ENCODE measurements at regions not wholly inside any gene's neighbourhood (a gene's known extent, or its start where the extent isn't known, plus 50 kb on each side); places are given as distances from the start of the nearest gene placed in this dataset.

DNA sequence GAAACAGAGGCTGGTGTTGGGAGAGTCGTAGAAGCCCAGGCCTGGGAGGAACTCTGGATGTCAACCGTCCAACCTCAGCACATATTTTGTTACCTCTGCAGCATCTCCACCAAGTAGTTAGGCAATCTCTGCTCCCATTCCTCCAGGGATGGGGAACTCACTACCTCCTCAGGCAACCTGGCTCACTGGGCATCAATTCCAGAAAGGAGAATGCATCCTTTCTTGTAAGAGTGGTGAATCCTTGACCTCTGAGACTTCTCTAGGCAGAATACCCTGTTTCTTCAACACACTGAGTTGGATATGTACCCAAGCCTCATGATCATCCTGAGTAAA, 136.7 kb upstream of the ZMIZ1 start:
- H3K4me1 ChIP-seq: peaks cover 5 to 9% of the 10 kb centered on the region in 2 donors
- no peaks in the 10 kb centered on the region for H3K9me3 ChIP-seq
- no peak overlapping the region for H3K27ac ChIP-seq
- intact Hi-C loops (cut with DNase I; ENCODE audit: low total_unique reads): no loop called here
- H3K36me3 ChIP-seq: no peaks in the 10 kb centered on the region
- TF ChIP-seq POLR2A (IDR thresholded peaks at IDR 0.05): no peak
- TF ChIP-seq, protein P1, sequence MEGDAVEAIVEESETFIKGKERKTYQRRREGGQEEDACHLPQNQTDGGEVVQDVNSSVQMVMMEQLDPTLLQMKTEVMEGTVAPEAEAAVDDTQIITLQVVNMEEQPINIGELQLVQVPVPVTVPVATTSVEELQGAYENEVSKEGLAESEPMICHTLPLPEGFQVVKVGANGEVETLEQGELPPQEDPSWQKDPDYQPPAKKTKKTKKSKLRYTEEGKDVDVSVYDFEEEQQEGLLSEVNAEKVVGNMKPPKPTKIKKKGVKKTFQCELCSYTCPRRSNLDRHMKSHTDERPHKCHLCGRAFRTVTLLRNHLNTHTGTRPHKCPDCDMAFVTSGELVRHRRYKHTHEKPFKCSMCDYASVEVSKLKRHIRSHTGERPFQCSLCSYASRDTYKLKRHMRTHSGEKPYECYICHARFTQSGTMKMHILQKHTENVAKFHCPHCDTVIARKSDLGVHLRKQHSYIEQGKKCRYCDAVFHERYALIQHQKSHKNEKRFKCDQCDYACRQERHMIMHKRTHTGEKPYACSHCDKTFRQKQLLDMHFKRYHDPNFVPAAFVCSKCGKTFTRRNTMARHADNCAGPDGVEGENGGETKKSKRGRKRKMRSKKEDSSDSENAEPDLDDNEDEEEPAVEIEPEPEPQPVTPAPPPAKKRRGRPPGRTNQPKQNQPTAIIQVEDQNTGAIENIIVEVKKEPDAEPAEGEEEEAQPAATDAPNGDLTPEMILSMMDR (IDR thresholded peaks at IDR 0.05 in 4 of 5, conservative IDR thresholded peaks at IDR 0.05 in 1 of 5): no peak
- H3K27me3 ChIP-seq: no peaks in the 10 kb centered on the region
- H3K4me3 ChIP-seq: no peak overlapping the region
- no peak for DNase-seq
- peak; percentile 38 to 48 for ATAC-seq
- in situ Hi-C loops (cut with MboI; ENCODE audit: low sequenced_read_pairs in 4 of 4): no loop called here

DNA sequence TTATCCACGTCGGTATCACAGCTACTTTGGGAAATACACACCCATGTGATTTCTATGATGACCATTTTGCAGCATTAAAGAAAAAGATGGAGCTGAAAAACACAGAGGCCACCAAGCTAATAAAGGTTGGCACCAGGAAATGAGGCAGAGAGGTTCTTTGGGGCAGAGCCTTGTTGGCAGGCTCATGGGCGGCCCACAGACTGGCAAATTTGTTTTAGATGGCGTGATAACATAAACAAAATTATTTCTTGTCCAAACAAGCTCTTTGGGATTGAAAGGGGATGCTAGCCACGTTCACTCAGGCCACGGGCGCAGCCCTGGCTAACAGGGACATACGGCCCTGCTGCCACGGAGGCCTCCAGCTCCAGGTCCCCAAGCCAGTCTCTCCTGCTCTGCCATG, 135.9 kb upstream of the ZMIZ1 start:
- ATAC-seq (no peak), DNase-seq (no peak)
- no peak overlapping the region for H3K27ac ChIP-seq
- in situ Hi-C loops (cut with MboI; ENCODE audit: low sequenced_read_pairs in 4 of 4) (no loop called here), intact Hi-C loops (cut with DNase I; ENCODE audit: low total_unique reads) (no loop called here)
- no peak overlapping the region for H3K4me3 ChIP-seq
- H3K4me1 ChIP-seq: peaks cover 12 to 14% of the 10 kb centered on the region in 2 donors
- H3K27me3 ChIP-seq: no peaks in the 10 kb centered on the region
- H3K36me3 ChIP-seq: no peaks in the 10 kb centered on the region
- no peaks in the 10 kb centered on the region for H3K9me3 ChIP-seq
- TF ChIP-seq, protein P1 (IDR thresholded peaks at IDR 0.05 in 4 of 5, conservative IDR thresholded peaks at IDR 0.05 in 1 of 5): no peak
- TF ChIP-seq POLR2A (IDR thresholded peaks at IDR 0.05): no peak

DNA sequence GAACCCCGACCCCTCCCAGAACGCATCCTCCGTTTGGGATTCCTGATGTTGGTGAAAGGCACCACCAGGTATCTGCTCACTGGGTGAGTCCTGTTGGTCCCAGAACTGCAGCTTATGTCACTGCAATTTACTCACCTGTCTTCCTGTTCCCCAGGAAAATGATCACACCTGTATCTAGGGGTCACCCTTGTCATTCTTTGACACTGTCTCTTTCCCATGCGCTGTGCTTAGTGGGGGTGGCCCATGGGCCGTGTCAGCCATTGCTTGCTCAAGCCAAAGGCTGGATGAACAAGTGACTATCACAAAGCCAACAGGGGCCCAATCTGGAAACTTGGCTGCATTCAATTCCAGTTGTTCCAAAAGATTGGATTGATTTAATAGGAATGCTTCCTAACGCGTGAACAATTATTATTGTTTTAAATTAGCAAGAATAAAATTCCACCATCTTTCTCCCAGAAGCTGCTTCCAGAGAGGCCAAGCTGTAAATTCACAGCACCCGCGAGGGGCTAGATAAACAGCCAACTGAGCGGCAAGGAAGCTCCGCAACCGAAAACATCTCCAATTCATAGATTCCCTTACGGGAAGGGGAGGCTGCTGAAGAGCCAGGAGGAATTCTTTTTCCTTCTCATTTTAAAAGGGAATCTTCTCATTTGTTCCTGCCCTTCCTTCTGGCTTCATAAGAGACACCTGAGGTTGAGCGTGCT, 134.8 kb upstream of the ZMIZ1 start:
- no peaks in the 10 kb centered on the region for H3K9me3 ChIP-seq
- no peaks in the 10 kb centered on the region for H3K36me3 ChIP-seq
- H3K27ac ChIP-seq: no peak overlapping the region
- TF ChIP-seq POLR2A (IDR thresholded peaks at IDR 0.05): no peak
- TF ChIP-seq, protein P1 (IDR thresholded peaks at IDR 0.05 in 4 of 5, conservative IDR thresholded peaks at IDR 0.05 in 1 of 5): no peak
- intact Hi-C loops (cut with DNase I; ENCODE audit: low total_unique reads): no loop called here
- no peaks in the 10 kb centered on the region for H3K27me3 ChIP-seq
- H3K4me3 ChIP-seq: no peak overlapping the region
- H3K4me1 ChIP-seq: peaks cover 12 to 14% of the 10 kb centered on the region in 2 donors
- ATAC-seq (no peak), DNase-seq (no peak)
- in situ Hi-C loops (cut with MboI; ENCODE audit: low sequenced_read_pairs in 4 of 4): no loop called here

DNA sequence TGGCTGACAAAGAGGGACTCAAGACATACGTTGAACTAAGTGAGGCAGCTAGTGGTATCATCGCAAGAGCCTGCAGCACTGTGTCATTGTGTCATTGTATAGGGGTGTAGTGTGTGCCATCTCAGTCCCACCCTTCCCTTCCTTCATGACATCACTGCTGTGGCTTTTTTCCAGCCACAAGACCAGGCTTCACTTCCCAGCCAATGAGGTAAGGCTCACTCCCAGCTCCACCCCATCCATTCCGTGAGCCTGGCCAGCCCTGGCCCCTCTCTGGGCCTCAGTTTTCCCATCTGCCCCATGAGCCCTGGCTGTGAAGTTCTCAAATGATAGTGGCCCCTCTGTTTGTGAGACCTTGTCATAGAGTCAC, 134.3 kb upstream of the ZMIZ1 start:
- TF ChIP-seq, protein P1 (IDR thresholded peaks at IDR 0.05 in 4 of 5, conservative IDR thresholded peaks at IDR 0.05 in 1 of 5): no peak
- no peak for TF ChIP-seq POLR2A (IDR thresholded peaks at IDR 0.05)
- no peaks in the 10 kb centered on the region for H3K27me3 ChIP-seq
- H3K9me3 ChIP-seq: no peaks in the 10 kb centered on the region
- in situ Hi-C loops (cut with MboI; ENCODE audit: low sequenced_read_pairs in 4 of 4): no loop called here
- no peaks in the 10 kb centered on the region for H3K36me3 ChIP-seq
- H3K4me1 ChIP-seq: peaks cover 12 to 14% of the 10 kb centered on the region in 2 donors
- intact Hi-C loops (cut with DNase I; ENCODE audit: low total_unique reads): no loop called here
- DNase-seq: no peak
- no peak for ATAC-seq
- H3K4me3 ChIP-seq: no peak overlapping the region
- H3K27ac ChIP-seq: no peak overlapping the region

Data from gastrocnemius medialis (tissue), 4 donors.